Kidney (tissue), 13 donors: ENCODE measurements at regions not wholly inside any gene's neighbourhood (a gene's known extent, or its start where the extent isn't known, plus 50 kb on each side); places are given as distances from the start of the nearest gene placed in this dataset.
"Not testable (repeated sequence)": the region's sequence is repeated elsewhere in the genome, so short reads cannot be mapped to it uniquely, and the experiment has no call there.

Source experiments
- DNase-seq, 5 donors: peaks; one replicate each; pipeline ENCODE4 v3.0.0-alpha.2; 2013 to 2020
- FAIRE-seq: peaks from 2 replicates; lab custom pipeline; 2012; peaks lifted over from hg19 to GRCh38; lab: Jason Lieb, UNC
- H3K27ac ChIP-seq, 2 donors: one replicate each; pipeline ENCODE4 v1.7.0; 2013; ENCODE audit warnings: low read depth in 2 of 2, low read length in 2 of 2, inconsistent platforms in 1 of 2
- H3K27me3 ChIP-seq: one replicate; pipeline ENCODE4 v1.7.1; 2013; ENCODE audit warnings: low read length, inconsistent platforms; ENCODE audit not compliant: control insufficient read depth, insufficient read depth
- H3K36me3 ChIP-seq, 3 donors: one replicate each; pipeline versions ENCODE4 v1.7.0 to v1.7.1; 2013; ENCODE audit warnings: low read length in 3 of 3, control low read depth in 1 of 3, inconsistent platforms in 1 of 3; ENCODE audit not compliant: insufficient read depth in 3 of 3, control insufficient read depth in 2 of 3
- H3K4me1 ChIP-seq, 3 donors: one replicate each; pipeline versions ENCODE4 v1.7.0 to v1.7.1; 2013; ENCODE audit warnings: low read length in 3 of 3, inconsistent platforms in 1 of 3, low read depth in 1 of 3; ENCODE audit not compliant: control insufficient read depth in 2 of 3, insufficient read depth in 2 of 3
- H3K4me3 ChIP-seq, 3 donors: one replicate each; pipeline versions ENCODE4 v1.7.0 to v1.8.1; 2013; ENCODE audit warnings: low read length in 3 of 3, control low read depth in 1 of 3, inconsistent platforms in 1 of 3
- H3K9ac ChIP-seq, 3 donors: one replicate each; pipeline versions ENCODE4 v1.7.0 to v1.7.1; 2013; ENCODE audit warnings: low read length in 3 of 3, control low read depth in 1 of 3, inconsistent platforms in 1 of 3
- H3K9me3 ChIP-seq, 3 donors: one replicate each; pipeline versions ENCODE4 v1.7.0 to v1.7.1; 2013; ENCODE audit warnings: low read length in 3 of 3, control low read depth in 1 of 3, inconsistent platforms in 1 of 3; ENCODE audit not compliant: control insufficient read depth in 2 of 3, insufficient read depth in 1 of 3
- CTCF ChIP-seq: IDR thresholded peaks from 3 replicates; pipeline ENCODE4 v1.5.1; 2012; ENCODE audit warnings: mild to moderate bottlenecking, moderate library complexity, borderline replicate concordance; ENCODE audit not compliant: insufficient read depth; ENCODE audit errors: extremely low read depth
- intact Hi-C: fragments of 100-400 bp; cut with DNase I; formaldehyde crosslinking; loops from one replicate; pipeline ENCODE4 v1.11.1; 2022
- donor health status: control.
- donor health status: control.
- donor health status: control.
- donor health status: control.
- donor health status: control.
- donor health status: DM: yes; HTN: yes; CAD: no.
- donor health status: Normal renal cell carcinoma (clear cell type).

- no peak overlapping the region for H3K27ac ChIP-seq
- no peak for DNase-seq
These were observed 125.5 kb upstream of the PRR20G start for GRCh38 chr3:127413318-127413673.

GRCh38 chr3:127412578-127413317 lies 124.9 kb upstream of the PRR20G start:
- no peaks in the 10 kb centered on the region for H3K9me3 ChIP-seq
- FAIRE-seq (no peak), DNase-seq (peak in 1 of 5 donors; percentile 30)
- no peak overlapping the region for H3K9ac ChIP-seq
- H3K27me3 ChIP-seq = no peaks in the 10 kb centered on the region
- H3K4me3 ChIP-seq = no peak overlapping the region
- H3K36me3 ChIP-seq = no peaks in the 10 kb centered on the region
- no peak for TF ChIP-seq CTCF
- intact Hi-C loops = no loop called here
- no peaks in the 10 kb centered on the region for H3K4me1 ChIP-seq
- H3K27ac ChIP-seq = no peak overlapping the region

More at GRCh38 chr3:127413318-127413673, 125.5 kb upstream of the PRR20G start:
- Histone ChIP-seq H3K4me3 (no peak overlapping the region), H3K27me3 (no peaks in the 10 kb centered on the region), H3K9ac (no peak overlapping the region), H3K4me1 (no peaks in the 10 kb centered on the region), H3K36me3 (no peaks in the 10 kb centered on the region), H3K9me3 (no peaks in the 10 kb centered on the region)
- TF ChIP-seq CTCF = no peak
- no peak for FAIRE-seq
- intact Hi-C loops = no loop called here

GRCh38 chr3:127411875-127412274 lies 124.0 kb upstream of the PRR20G start:
- H3K4me1 ChIP-seq, intact Hi-C loops, H3K4me3 ChIP-seq, H3K9ac ChIP-seq, DNase-seq, H3K27me3 ChIP-seq, H3K36me3 ChIP-seq, H3K9me3 ChIP-seq, H3K27ac ChIP-seq, FAIRE-seq: not testable (repeated sequence)

GRCh38 chr3:127411083-127411727 lies 123.4 kb upstream of the PRR20G start:
- Histone ChIP-seq H3K27ac (no peak overlapping the region), H3K4me1 (no peaks in the 10 kb centered on the region), H3K9ac (no peak overlapping the region), H3K9me3 (no peaks in the 10 kb centered on the region), H3K36me3 (no peaks in the 10 kb centered on the region), H3K4me3 (no peak overlapping the region), H3K27me3 (no peaks in the 10 kb centered on the region)
- intact Hi-C loops = no loop called here
- no peak for TF ChIP-seq CTCF
- DNase-seq (peak in 1 of 5 donors; percentile 34), FAIRE-seq (no peak)
